HepG2 (cell line): ENCODE measurements at regions not wholly inside any gene's neighbourhood (a gene's known extent, or its start where the extent isn't known, plus 50 kb on each side); places are given as distances from the start of the nearest gene placed in this dataset.

ENCODE experiments used
- ATAC-seq: fragments of 200-7000 bp; cut with Tn5 transposase; 3 replicates; pipeline ENCODE4 v1.9.1; 2020; ENCODE audit warnings: mild to moderate bottlenecking, moderate library complexity
- BruUV-seq: library from RNA; stranded (reverse); fragments of 400-500 nt; replicated peaks from 2 replicates; lab custom pipeline; 2021; lab: Mats Ljungman, UMichigan
- CTCF ChIA-PET: fragments of 300-600 bp; formaldehyde crosslinking; extraction: SDS; loops from one replicate; lab custom pipeline; 2021; ENCODE audit warnings: low total read pairs, inconsistent platforms, low intra/inter-chr PET ratio; lab: Yijun Ruan, JAX
- POLR2A ChIA-PET: fragments of 350-600 bp; sonication (Branson Sonifier 250); formaldehyde crosslinking; loops from one replicate; lab custom pipeline; 2020; ENCODE audit warnings: antibody characterized with exemption, inconsistent platforms; lab: Yijun Ruan, JAX
- DNase-seq: peaks from one replicate; pipeline ENCODE4 v3.0.0-alpha.2; 2015; ENCODE audit warnings: low spot score
- FAIRE-seq: peaks from 3 replicates; lab custom pipeline; 2011; peaks lifted over from hg19 to GRCh38; lab: Jason Lieb, UNC
- H2AFZ ChIP-seq: one replicate; pipeline ENCODE4 v1.6.1; 2011; ENCODE audit warnings: low read length, inconsistent platforms
- H3K27ac ChIP-seq: fragments of 300-600 bp; 3 replicates; pipeline ENCODE4 v1.8.0; 2011; ENCODE audit warnings: mixed run types, mild to moderate bottlenecking, mixed read lengths, low read length, inconsistent platforms; ENCODE audit not compliant: insufficient read depth; ENCODE audit errors: extremely low read length
- H3K27me3 ChIP-seq, 2 experiments: fragments of 200-600 bp in 1 of 2; 2 replicates in 1 of 2; 3 replicates in 1 of 2; pipeline versions ENCODE4 v1.6.0 to v1.8.0; 2011; ENCODE audit warnings: low read length in 2 of 2, mild to moderate bottlenecking in 2 of 2, moderate library complexity in 2 of 2, inconsistent platforms in 1 of 2; ENCODE audit not compliant: insufficient read depth in 2 of 2, control insufficient read depth in 1 of 2
- H3K36me3 ChIP-seq, 2 experiments: fragments of 200-600 bp in 1 of 2; replicated peaks in 1 of 2; 2 replicates in 1 of 2; 3 replicates in 1 of 2; pipeline versions ENCODE4 v1.5.1 to v1.8.0; 2011; ENCODE audit warnings: low read length in 2 of 2, inconsistent platforms in 1 of 2; ENCODE audit not compliant: insufficient read depth in 2 of 2, control insufficient read depth in 1 of 2
- H3K4me1 ChIP-seq: 2 replicates; pipeline ENCODE4 v1.5.1; 2012; ENCODE audit warnings: low read length, inconsistent platforms; ENCODE audit not compliant: insufficient read depth
- H3K4me2 ChIP-seq: 2 replicates; pipeline ENCODE4 v1.6.0; 2011; ENCODE audit warnings: low read depth, low read length, inconsistent platforms
- H3K4me3 ChIP-seq, 3 experiments: fragments of 200-600 bp in 1 of 3; sonication (generic), shearing (Covaris generic) in 1 of 3; replicated peaks in 1 of 3; 2 replicates each; pipeline ENCODE4 v1.5.1; 2011 to 2016; ENCODE audit warnings: low read length in 3 of 3, inconsistent platforms in 2 of 3, low read depth in 2 of 3, mild to moderate bottlenecking in 2 of 3, control low read depth in 1 of 3, mixed read lengths in 1 of 3; ENCODE audit not compliant: insufficient read depth in 1 of 3
- H3K79me2 ChIP-seq: one replicate; pipeline ENCODE4 v1.6.1; 2011; ENCODE audit warnings: low read length, inconsistent platforms; ENCODE audit not compliant: insufficient read depth
- H3K9ac ChIP-seq: 2 replicates; pipeline ENCODE4 v1.6.0; 2011; ENCODE audit warnings: mild to moderate bottlenecking, low read depth, low read length, inconsistent platforms; ENCODE audit not compliant: insufficient read depth
- H3K9me3 ChIP-seq: 2 replicates; pipeline ENCODE4 v1.5.1; 2012; ENCODE audit warnings: mild to moderate bottlenecking, low read length
- H4K20me1 ChIP-seq: 2 replicates; pipeline ENCODE4 v1.6.0; 2011; ENCODE audit warnings: inconsistent platforms, mild to moderate bottlenecking, low read length, moderate library complexity; ENCODE audit not compliant: insufficient read depth
- ATF4 ChIP-seq, 2 experiments: fragments of 450-650 bp in 1 of 2; sonication (generic) in 1 of 2; formaldehyde crosslinking; IDR thresholded peaks; 2 replicates each; pipeline versions ENCODE4 v1.5.0 to v1.8.0; 2020 to 2022; ENCODE audit warnings: mild to moderate bottlenecking in 1 of 2, missing genetic modification reagents in 1 of 2
- CENPBD1 ChIP-seq: sonication (generic); formaldehyde crosslinking; IDR thresholded peaks from 2 replicates; pipeline ENCODE4 v1.8.0; 2022; ENCODE audit warnings: missing genetic modification reagents, low read depth, mild to moderate bottlenecking, borderline replicate concordance
- GLI4 ChIP-seq: sonication (generic); formaldehyde crosslinking; IDR thresholded peaks from 2 replicates; pipeline ENCODE4 v1.5.1; 2020; ENCODE audit warnings: missing genetic modification reagents, mild to moderate bottlenecking, moderate library complexity, borderline replicate concordance
- HNF4G ChIP-seq, 2 experiments: sonication (generic) in 1 of 2; formaldehyde crosslinking in 1 of 2; IDR thresholded peaks; 2 replicates each; pipeline versions ENCODE4 v1.4.0 to v1.6.1; 2011 to 2020; ENCODE audit warnings: borderline replicate concordance in 2 of 2, low read depth in 2 of 2, mild to moderate bottlenecking in 2 of 2, low read length in 1 of 2, missing genetic modification reagents in 1 of 2, moderate library complexity in 1 of 2
- KAT7 ChIP-seq: IDR thresholded peaks from 2 replicates; pipeline ENCODE4 v1.6.1; 2018; ENCODE audit warnings: borderline replicate concordance, missing compliant biosample characterization
- KIAA2018 ChIP-seq: sonication (generic); formaldehyde crosslinking; IDR thresholded peaks from 2 replicates; pipeline ENCODE4 v1.5.0; 2020; ENCODE audit warnings: mild to moderate bottlenecking, missing genetic modification reagents, borderline replicate concordance
- KLF12 ChIP-seq: sonication (generic); formaldehyde crosslinking; IDR thresholded peaks from 2 replicates; pipeline ENCODE4 v1.4.0; 2020; ENCODE audit warnings: missing genetic modification reagents, borderline replicate concordance
- KMT2A ChIP-seq: sonication (generic); formaldehyde crosslinking; IDR thresholded peaks from 2 replicates; pipeline ENCODE4 v1.4.0; 2020; ENCODE audit warnings: missing genetic modification reagents
- MED1 ChIP-seq: sonication (generic); formaldehyde crosslinking; IDR thresholded peaks from 2 replicates; pipeline ENCODE4 v1.4.0; 2020; ENCODE audit warnings: missing genetic modification reagents
- MEIS1 ChIP-seq: sonication (generic); formaldehyde crosslinking; IDR thresholded peaks from 2 replicates; pipeline ENCODE4 v1.9.0; 2021; ENCODE audit warnings: mild to moderate bottlenecking, missing genetic modification reagents, moderate library complexity, borderline replicate concordance
- SCMH1 ChIP-seq: sonication (generic); formaldehyde crosslinking; IDR thresholded peaks from 2 replicates; pipeline ENCODE4 v1.9.0; 2021; ENCODE audit warnings: missing genetic modification reagents, mild to moderate bottlenecking, borderline replicate concordance
- TCF7 ChIP-seq: sonication (generic); IDR thresholded peaks from 2 replicates; pipeline ENCODE4 v1.6.1; 2016; ENCODE audit warnings: antibody characterized with exemption, low read depth
- U2AF2 ChIP-seq: fragments of 200-400 bp; formaldehyde crosslinking; IDR thresholded peaks from 2 replicates; pipeline ENCODE4 v1.6.1; 2017; ENCODE audit warnings: low read depth, mild to moderate bottlenecking, low read length
- ZNF121 ChIP-seq: sonication (generic); formaldehyde crosslinking; IDR thresholded peaks from 2 replicates; pipeline ENCODE4 v1.5.0; 2020; ENCODE audit warnings: mild to moderate bottlenecking, missing genetic modification reagents
- ZNF414 ChIP-seq: sonication (generic); formaldehyde crosslinking; IDR thresholded peaks from 2 replicates; pipeline ENCODE4 v1.5.0; 2020; ENCODE audit warnings: missing genetic modification reagents
- ZNF780A ChIP-seq: sonication (generic); formaldehyde crosslinking; IDR thresholded peaks from 2 replicates; pipeline ENCODE4 v1.8.0; 2022; ENCODE audit warnings: mild to moderate bottlenecking, missing genetic modification reagents, moderate library complexity
- in situ Hi-C: cut with HindIII; loops from 2 replicates; pipeline ENCODE4 v1.10.0; 2017; ENCODE audit warnings: low pct_unique_long_range_greater_than_20kb; ENCODE audit not compliant: extremely low pct_ligation_motif_present
- intact Hi-C: fragments of 100-400 bp; cut with micrococcal nuclease; formaldehyde crosslinking; loops from one replicate; pipeline ENCODE4 v1.10.0; 2022; ENCODE audit not compliant: unreplicated experiment

- CTCF ChIA-PET: no interaction called here
- Histone ChIP-seq H2AFZ (no peak overlapping the region), H3K4me1 (no peaks in the 10 kb centered on the region), H3K36me3 (no peaks in the 10 kb centered on the region), H3K27ac (no peak overlapping the region), H3K9ac (no peak overlapping the region), H3K79me2 (no peaks in the 10 kb centered on the region), H4K20me1 (no peaks in the 10 kb centered on the region), H3K9me3 (peaks cover 56% of the 10 kb centered on the region), H3K4me3 (no peak overlapping the region), H3K4me2 (no peak overlapping the region), H3K27me3 (no peaks in the 10 kb centered on the region)
- ATAC-seq: no peak
- intact Hi-C loops (no loop called here), in situ Hi-C loops (no loop called here)
- no TSS peak for BruUV-seq
- POLR2A ChIA-PET: no interaction called here
- no peak for FAIRE-seq
- no peak for DNase-seq
- no peak for TF ChIP-seq TCF7
- no peak for TF ChIP-seq ATF4 (CRISPR knock-in tag; IDR thresholded peaks at IDR 0.05)
- no peak for TF ChIP-seq ZNF414 (CRISPR knock-in tag)
- TF ChIP-seq MEIS1: no peak
- TF ChIP-seq MED1: no peak
- TF ChIP-seq KLF12 (CRISPR knock-in tag): no peak
- no peak for TF ChIP-seq U2AF2
- no peak for TF ChIP-seq KAT7 (CRISPR knock-in tag)
- TF ChIP-seq KIAA2018 (CRISPR knock-in tag): no peak
- TF ChIP-seq SCMH1 (CRISPR knock-in tag): no peak
- TF ChIP-seq KMT2A (CRISPR knock-in tag): no peak
- no peak for TF ChIP-seq ZNF780A (CRISPR knock-in tag)
- TF ChIP-seq GLI4 (CRISPR knock-in tag): no peak
- TF ChIP-seq HNF4G (IDR thresholded peaks at IDR 0.05; ENCODE audit: borderline replicate concordance, low read depth, low read length): no peak
- no peak for TF ChIP-seq HNF4G (CRISPR knock-in tag; IDR thresholded peaks at IDR 0.05; ENCODE audit: borderline replicate concordance, low read depth)
- no peak for TF ChIP-seq CENPBD1
- TF ChIP-seq ZNF121: no peak
These were observed 480.5 kb upstream of the SPRY2 start for GRCh38 chr13:80821466-80821865.
